SK-N-SH (cell line): ENCODE measurements at regions not wholly inside any gene's neighbourhood (a gene's known extent, or its start where the extent isn't known, plus 50 kb on each side); places are given as distances from the start of the nearest gene placed in this dataset.

Source experiments
- CTCF ChIA-PET: fragments of 300-600, 350-600 bp; formaldehyde crosslinking; extraction: SDS; loops from one replicate; lab custom pipeline; 2021; lab: Yijun Ruan, JAX
- POLR2A ChIA-PET: fragments of 350-600 bp; sonication (Branson Sonifier 250); formaldehyde crosslinking; extraction: SDS; loops from one replicate; lab custom pipeline; 2020; ENCODE audit warnings: antibody characterized with exemption, inconsistent platforms; lab: Yijun Ruan, JAX
- DNase-seq: peaks from one replicate; pipeline ENCODE4 v3.0.0; 2012
- H2AFZ ChIP-seq: fragments of 200-600 bp; sonication (generic); 2 replicates; pipeline ENCODE4 v1.8.1; 2016; ENCODE audit warnings: antibody characterized with exemption, mild to moderate bottlenecking, low read depth
- H3F3A ChIP-seq: fragments of 200-600 bp; sonication (generic); replicated peaks from 2 replicates; pipeline ENCODE3; 2016; ENCODE audit warnings: antibody characterized with exemption, mild to moderate bottlenecking; ENCODE audit not compliant: insufficient read depth
- H3K27ac ChIP-seq, 2 experiments: fragments of 200-500 bp in 1 of 2; fragments of 200-600 bp in 1 of 2; sonication (Bioruptor generic) in 1 of 2; sonication (generic), shearing (Covaris generic) in 1 of 2; 2 replicates each; pipeline versions ENCODE4 v1.5.1 to v1.6.1; 2014 to 2016; ENCODE audit warnings: low read depth in 2 of 2, inconsistent platforms in 1 of 2, low read length in 1 of 2, mild to moderate bottlenecking in 1 of 2, mixed read lengths in 1 of 2
- H3K27me3 ChIP-seq: fragments of 200-600 bp; sonication (generic), shearing (Covaris generic); 2 replicates; pipeline ENCODE4 v1.6.1; 2016; ENCODE audit warnings: mixed run types; ENCODE audit not compliant: insufficient read depth
- H3K36me3 ChIP-seq, 2 experiments: fragments of 200-500 bp in 1 of 2; fragments of 200-600 bp in 1 of 2; sonication (Bioruptor generic) in 1 of 2; sonication (generic) in 1 of 2; replicated peaks in 1 of 2; 2 replicates each; pipeline versions ENCODE3 to v1.5.1; 2014 to 2016; ENCODE audit warnings: low read length in 1 of 2, mild to moderate bottlenecking in 1 of 2; ENCODE audit not compliant: insufficient read depth in 2 of 2, control insufficient read depth in 1 of 2
- H3K4me1 ChIP-seq, 2 experiments: fragments of 200-500 bp in 1 of 2; fragments of 200-600 bp in 1 of 2; sonication (Bioruptor generic) in 1 of 2; sonication (generic), shearing (Covaris generic) in 1 of 2; 2 replicates each; pipeline versions ENCODE4 v1.5.1 to v1.6.1; 2014 to 2016; ENCODE audit warnings: low read depth in 1 of 2, low read length in 1 of 2, mixed run types in 1 of 2; ENCODE audit not compliant: insufficient read depth in 2 of 2, control insufficient read depth in 1 of 2
- H3K4me2 ChIP-seq: fragments of 200-600 bp; sonication (generic), shearing (Covaris generic); 2 replicates; pipeline ENCODE4 v1.6.1; 2017; ENCODE audit warnings: mixed run types
- H3K4me3 ChIP-seq, 2 experiments: fragments of 200-500 bp in 1 of 2; fragments of 200-600 bp in 1 of 2; sonication (Bioruptor generic) in 1 of 2; sonication (generic), shearing (Covaris generic) in 1 of 2; 2 replicates each; pipeline versions ENCODE4 v1.5.1 to v1.8.1; 2014 to 2016; ENCODE audit warnings: low read depth in 2 of 2, inconsistent platforms in 1 of 2, low read length in 1 of 2, mild to moderate bottlenecking in 1 of 2, mixed read lengths in 1 of 2, moderate library complexity in 1 of 2
- H3K79me2 ChIP-seq: fragments of 200-600 bp; sonication (generic); 2 replicates; pipeline ENCODE4 v1.8.1; 2017; ENCODE audit warnings: mild to moderate bottlenecking; ENCODE audit not compliant: insufficient read depth
- H3K9ac ChIP-seq: fragments of 200-600 bp; sonication (generic); 2 replicates; pipeline ENCODE4 v1.6.1; 2017; ENCODE audit warnings: mixed run types
- H3K9me2 ChIP-seq: fragments of 200-600 bp; sonication (generic); 2 replicates; pipeline ENCODE4 v1.6.1; 2017; ENCODE audit warnings: mixed run types
- H3K9me3 ChIP-seq: fragments of 200-600 bp; sonication (generic); 2 replicates; pipeline ENCODE4 v1.6.1; 2017; ENCODE audit warnings: mixed run types, mild to moderate bottlenecking, moderate library complexity
- H4K20me1 ChIP-seq: fragments of 200-600 bp; sonication (generic); 2 replicates; pipeline ENCODE4 v1.6.1; 2017; ENCODE audit warnings: mild to moderate bottlenecking, mixed run types; ENCODE audit not compliant: insufficient read depth
- CHD2 ChIP-seq: fragments of 150-350 bp; IDR thresholded peaks from 2 replicates; pipeline ENCODE4 v1.6.1; 2018; ENCODE audit warnings: low read length; ENCODE audit not compliant: partially characterized antibody
- CTCF ChIP-seq: fragments of 200-600 bp; sonication (generic); IDR thresholded peaks from 2 replicates; pipeline ENCODE4 v1.6.1; 2017; ENCODE audit warnings: antibody characterized with exemption, mild to moderate bottlenecking, moderate library complexity
- ELF1 ChIP-seq: IDR thresholded peaks from 2 replicates; pipeline ENCODE4 v1.4.0; 2012
- EP300 ChIP-seq, 2 experiments: IDR thresholded peaks; 2 replicates each; pipeline versions ENCODE4 v1.4.0 to v1.6.1; 2012; ENCODE audit warnings: borderline replicate concordance in 1 of 2, low read depth in 1 of 2, low read length in 1 of 2
- FOSL2 ChIP-seq: IDR thresholded peaks from 2 replicates; pipeline ENCODE4 v1.4.0; 2012; ENCODE audit warnings: low read depth, mild to moderate bottlenecking, moderate library complexity, borderline replicate concordance
- FOXJ3 ChIP-seq: sonication (generic); formaldehyde crosslinking; IDR thresholded peaks from 2 replicates; pipeline ENCODE4 v1.5.1; 2020; ENCODE audit warnings: mild to moderate bottlenecking, missing genetic modification reagents
- FOXM1 ChIP-seq: IDR thresholded peaks from 2 replicates; pipeline ENCODE4 v1.4.0; 2012; ENCODE audit warnings: low read depth, mild to moderate bottlenecking
- GABPA ChIP-seq: IDR thresholded peaks from 2 replicates; pipeline ENCODE4 v1.4.0; 2012; ENCODE audit warnings: low read depth, mild to moderate bottlenecking
- GATA2 ChIP-seq: sonication (generic); formaldehyde crosslinking; IDR thresholded peaks from 2 replicates; pipeline ENCODE4 v1.5.0; 2020; ENCODE audit warnings: mild to moderate bottlenecking, missing genetic modification reagents
- IRF3 ChIP-seq: fragments of 150-350 bp; IDR thresholded peaks from 2 replicates; pipeline ENCODE4 v1.6.1; 2016; ENCODE audit warnings: mild to moderate bottlenecking, low read depth, low read length
- MAX ChIP-seq: IDR thresholded peaks from 2 replicates; pipeline ENCODE4 v1.4.0; 2012; ENCODE audit warnings: low read depth
- MXI1 ChIP-seq: IDR thresholded peaks from 2 replicates; pipeline ENCODE4 v1.6.1; 2012; ENCODE audit warnings: mild to moderate bottlenecking, low read depth, low read length, improper control_type of control experiment
- NFIC ChIP-seq: IDR thresholded peaks from 2 replicates; pipeline ENCODE4 v1.4.0; 2012; ENCODE audit warnings: borderline replicate concordance
- NRF1 ChIP-seq: IDR thresholded peaks from 2 replicates; pipeline ENCODE4 v1.6.1; 2012; ENCODE audit warnings: low read depth, mild to moderate bottlenecking, low read length
- PBX3 ChIP-seq: IDR thresholded peaks from 2 replicates; pipeline ENCODE4; 2012
- POLR2AphosphoS5 ChIP-seq: IDR thresholded peaks from 2 replicates; pipeline ENCODE4 v1.6.1; 2012; ENCODE audit warnings: low read depth, low read length
- RAD21 ChIP-seq: IDR thresholded peaks from 2 replicates; pipeline ENCODE4 v1.6.1; 2012; ENCODE audit warnings: mild to moderate bottlenecking, low read length
- RCOR1 ChIP-seq: fragments of 150-350 bp; IDR thresholded peaks from 2 replicates; pipeline ENCODE4 v1.6.1; 2017; ENCODE audit warnings: antibody characterized with exemption, low read length
- REST ChIP-seq: IDR thresholded peaks from 2 replicates; pipeline ENCODE4 v1.6.1; 2012; ENCODE audit warnings: mild to moderate bottlenecking, low read depth, low read length, moderate library complexity
- RFX5 ChIP-seq: IDR thresholded peaks from 2 replicates; pipeline ENCODE4 v1.6.1; 2012; ENCODE audit warnings: mild to moderate bottlenecking, improper control_type of control experiment, low read length
- RXRA ChIP-seq: IDR thresholded peaks from 2 replicates; pipeline ENCODE4 v1.4.0; 2012; ENCODE audit warnings: low read depth, mild to moderate bottlenecking, borderline replicate concordance
- TCF12 ChIP-seq: IDR thresholded peaks from 2 replicates; pipeline ENCODE4 v1.4.0; 2012
- USF2 ChIP-seq: fragments of 150-350 bp; IDR thresholded peaks from 2 replicates; pipeline ENCODE4 v1.6.1; 2017; ENCODE audit warnings: antibody characterized with exemption, low read length, low read depth, borderline replicate concordance
- WGBS: methylation state at CpG from one replicate; pipeline ENCODE4 v1.1.6; 2017; ENCODE audit warnings: low lambda C conversion rate; 5-methylcytosine and 5-hydroxymethylcytosine counted together

GRCh38 chr14:71206766-71207371, 299.6 kb downstream of the PCNX1 start:
- 38% methylated on average over 6 of the region's 7 CpGs for WGBS
- Histone ChIP-seq H3K36me3 (no peaks in the 10 kb centered on the region), H3K79me2 (no peaks in the 10 kb centered on the region)
- CTCF ChIA-PET: interaction anchor here (0.7 kb wide), 1 partner anchor 210 kb away, joined by 3 read pairs; no protein-coding TSS in a partner anchor
- peak; percentile 64 for DNase-seq
- TF ChIP-seq RCOR1 (peak; percentile 52; the same call in 1 of the 2 replicates), NFIC (peak; percentile 58; the same call in 1 of the 2 replicates), RAD21 (no peak), TCF12 (peak; percentile 75), ELF1 (no peak), CTCF (no peak), MAX (no peak), PBX3 (no peak), RFX5 (no peak), CHD2 (peak; percentile 34), FOXM1 (no peak), IRF3 (no peak), NRF1 (no peak), POLR2AphosphoS5 (no peak), REST (no peak), EP300 (IDR thresholded peaks at IDR 0.05; ENCODE audit: borderline replicate concordance in 1 of 2, low read depth in 1 of 2, low read length in 1 of 2) (peak in 1 of 2 experiments; percentile 28; a peak in 1 of 4 replicates), GABPA (no peak), USF2 (no peak), GATA2 (CRISPR knock-in tag) (no peak), FOSL2 (peak; percentile 52; the same call in 1 of the 2 replicates), MXI1 (no peak), RXRA (no peak), FOXJ3 (CRISPR knock-in tag) (no peak)
- TF ChIP-seq, all 33 proteins: peak for 6
- Histone ChIP-seq H3K9me2 (no peaks in the 10 kb centered on the region), H3K9me3 (no peaks in the 10 kb centered on the region), H3K27ac (peak overlapping the region; percentile 23 to 60; a peak in 2 of 4 replicates), H3K4me2 (no peak overlapping the region; the same call in 1 of the 2 replicates), H3K4me1 (peaks cover 0 to 10% of the 10 kb centered on the region in 2 experiments; a peak in 1 of 4 replicates), H3K4me3 (no peak overlapping the region), H2AFZ (no peak overlapping the region), H4K20me1 (no peaks in the 10 kb centered on the region), H3K27me3 (no peaks in the 10 kb centered on the region), H3K9ac (no peak overlapping the region), H3F3A (no peaks in the 10 kb centered on the region)
- POLR2A ChIA-PET: interaction anchor here (0.5 to 0.9 kb wide), 2 partner anchors 10 to 286 kb away, joined by 3 read pairs; no protein-coding TSS in a partner anchor
